HG03439 (cell line): ENCODE measurements at regions not wholly inside any gene's neighbourhood (a gene's known extent, or its start where the extent isn't known, plus 50 kb on each side); places are given as distances from the start of the nearest gene placed in this dataset.

ENCODE experiments used
- ATAC-seq: cut with Tn5 transposase; IDR thresholded peaks from one replicate; pipeline ENCODE4 v1.9.1; 2021; ENCODE audit warnings: mild to moderate bottlenecking, moderate library complexity; ENCODE audit not compliant: unreplicated experiment

DNA sequence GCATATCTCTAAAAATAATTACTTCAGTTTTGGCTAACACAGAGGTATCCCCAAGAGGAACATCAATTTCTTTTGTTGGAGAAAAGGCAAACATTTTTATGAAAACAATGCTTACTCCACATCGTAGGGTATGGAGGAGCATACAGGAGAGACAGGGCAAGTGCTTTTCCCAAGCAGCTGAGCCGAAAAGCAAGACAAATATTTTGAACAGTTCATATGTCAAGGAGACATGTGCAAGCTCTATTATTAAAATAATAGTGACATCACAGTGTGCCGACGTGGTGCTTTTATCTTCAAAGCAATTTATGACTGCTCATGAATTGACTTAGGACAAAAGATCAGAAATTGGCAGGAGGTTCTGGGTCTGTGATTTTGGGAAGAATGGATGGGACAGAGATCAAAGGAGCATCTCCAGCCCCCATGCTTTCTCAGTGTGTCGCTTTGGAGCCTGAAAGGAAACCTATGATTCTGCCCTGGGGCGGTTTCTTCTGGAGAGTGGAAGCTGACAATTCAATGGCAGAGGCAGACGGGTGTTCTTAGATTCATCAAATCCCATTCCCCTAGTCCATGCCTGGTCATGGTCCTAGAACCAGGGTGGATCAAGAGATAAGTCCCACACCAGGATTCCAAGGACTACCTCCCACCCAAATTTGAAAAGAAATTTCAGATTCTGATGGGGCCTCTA lies 97.1 kb downstream of the JCAD start:
- no peak for ATAC-seq

DNA sequence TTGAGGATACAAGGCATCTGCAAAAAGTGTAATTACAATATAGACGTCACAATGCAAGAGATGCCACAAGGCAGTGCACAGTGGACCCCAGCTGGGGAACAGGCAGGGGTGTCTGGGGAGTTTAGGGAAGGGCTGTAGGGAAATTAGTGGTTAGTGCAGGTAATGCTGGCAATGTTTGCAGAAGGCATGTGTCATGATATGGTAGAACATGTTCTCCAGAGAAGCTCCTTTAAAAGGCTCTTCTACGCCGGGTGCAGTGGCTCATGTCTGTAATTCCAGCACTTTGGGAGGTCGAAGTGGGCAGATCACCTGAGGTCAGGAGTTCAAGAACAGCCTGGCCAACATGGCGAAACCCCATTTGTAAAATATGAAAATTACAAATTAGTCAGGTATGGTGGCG lies 98.0 kb downstream of the JCAD start:
- no peak for ATAC-seq

- ATAC-seq: no peak
Measured at GRCh38 chr10:29960261-29960660, 99.1 kb downstream of the JCAD start.

GRCh38 chr10:29959586-29959985 lies 99.8 kb downstream of the JCAD start:
- no peak for ATAC-seq

DNA sequence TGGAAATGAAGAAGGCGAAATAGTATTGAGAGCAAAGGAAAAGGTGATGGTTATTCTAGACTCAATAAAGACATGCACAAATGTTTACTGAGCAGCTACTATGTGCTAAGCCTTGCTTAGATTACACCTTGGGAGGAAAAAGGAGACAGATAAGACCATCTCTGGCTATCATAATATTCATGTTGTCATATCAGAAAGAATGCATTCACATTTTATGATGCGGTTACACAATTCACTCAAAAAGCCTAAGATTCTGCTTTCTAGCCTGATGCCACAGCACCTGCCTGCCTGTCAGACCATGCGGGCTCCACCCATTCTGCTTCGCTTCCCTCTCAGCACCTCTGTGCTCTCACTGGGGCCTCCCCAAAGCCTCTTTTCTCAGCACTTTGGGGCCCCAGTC lies 100.9 kb downstream of the JCAD start:
- ATAC-seq: no peak

DNA sequence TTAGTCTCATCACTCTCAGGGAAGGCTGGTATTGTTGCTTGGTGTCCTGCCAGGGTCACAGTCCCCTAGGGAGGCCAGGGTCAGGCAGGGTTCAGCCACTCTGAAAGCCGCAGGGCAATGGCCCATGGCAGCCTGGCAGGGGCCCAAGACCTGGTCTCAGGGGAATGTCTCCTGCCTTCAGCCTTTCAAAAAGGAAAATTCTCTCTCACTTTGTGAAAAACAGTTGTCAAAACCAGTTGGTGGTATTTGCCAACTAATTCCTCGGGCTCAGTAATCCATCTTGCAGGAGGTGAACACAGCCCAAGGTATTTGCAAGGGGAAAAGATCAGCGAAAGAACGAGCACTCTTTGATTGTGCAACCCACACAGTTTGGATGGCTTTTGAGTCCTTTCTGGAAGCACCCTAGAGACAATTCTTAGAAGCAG lies 101.5 kb downstream of the JCAD start:
- no peak for ATAC-seq

- ATAC-seq: no peak
Measured at GRCh38 chr10:29957236-29957635, 102.2 kb downstream of the JCAD start.

GRCh38 chr10:29956335-29956924 lies 103.0 kb downstream of the JCAD start:
- no peak for ATAC-seq

DNA sequence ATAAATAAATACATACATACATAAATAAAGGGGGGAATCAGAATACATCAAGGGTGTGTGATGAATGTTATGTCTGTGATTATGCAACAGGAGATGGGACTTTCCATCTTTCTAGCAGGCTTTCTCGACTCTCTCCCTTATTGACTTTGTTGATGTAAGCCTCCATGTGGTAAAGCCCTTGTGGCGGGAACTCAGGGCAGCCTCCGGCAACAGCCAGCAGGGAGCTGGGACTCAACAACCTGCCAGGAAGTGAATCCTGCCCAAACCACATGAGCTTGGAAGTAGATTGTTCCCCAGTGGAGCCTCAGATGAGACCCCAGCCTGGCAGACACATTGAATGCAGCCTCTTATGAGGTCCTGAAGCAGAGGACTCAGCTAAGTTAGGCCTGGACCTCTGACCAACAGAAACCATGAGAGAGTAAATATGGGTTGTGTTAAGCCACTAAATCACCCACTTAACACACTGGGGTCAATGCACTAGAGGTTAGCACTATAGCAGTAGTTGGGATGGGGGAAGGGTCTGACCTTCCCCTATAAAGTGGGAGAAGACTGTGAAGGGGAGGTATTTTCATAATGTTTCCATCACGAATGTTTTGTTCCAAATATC lies 104.0 kb downstream of the JCAD start:
- ATAC-seq: no peak

DNA sequence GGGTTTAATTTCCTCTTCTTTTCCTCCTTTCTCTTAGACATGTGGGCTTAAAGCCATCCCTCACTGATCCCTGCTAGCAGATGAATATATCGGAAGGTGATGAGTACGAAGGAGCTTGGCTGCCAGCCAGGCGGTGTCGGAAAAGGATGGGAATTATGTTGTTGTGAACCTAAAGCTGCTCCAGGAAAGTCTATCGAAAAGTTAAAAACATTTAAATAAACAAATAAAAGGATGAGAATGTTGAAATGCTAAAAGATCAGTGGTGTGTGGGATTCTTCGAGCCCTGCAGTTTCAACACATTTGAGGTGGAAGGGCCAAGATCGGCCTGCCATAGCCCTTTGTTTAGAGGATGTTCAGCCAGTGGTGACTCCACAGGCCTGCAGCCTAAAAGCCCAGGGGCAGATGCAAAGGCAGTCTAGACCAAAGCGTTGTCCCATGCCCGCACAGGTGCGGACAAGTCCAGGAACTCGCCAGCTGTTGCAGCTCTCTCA lies 107.9 kb downstream of the JCAD start:
- no peak for ATAC-seq

DNA sequence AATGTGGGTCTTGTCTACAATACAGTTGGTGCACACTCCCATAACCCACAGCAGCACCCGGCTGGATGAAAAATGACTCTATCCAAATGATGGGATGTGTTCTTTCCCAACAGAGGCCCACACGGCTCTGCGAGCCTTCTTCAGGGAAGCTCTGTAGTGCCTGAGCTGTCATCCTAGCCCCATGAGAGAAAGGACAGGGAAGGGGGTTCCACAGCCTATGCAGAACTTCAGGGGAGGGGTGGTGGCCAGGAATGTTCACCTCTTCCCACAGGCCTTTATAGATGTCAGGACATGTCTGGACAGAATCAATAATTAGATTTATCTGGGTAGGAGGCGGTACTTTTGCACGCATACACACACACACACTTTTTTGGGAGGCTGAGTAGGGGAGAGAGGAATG lies 109.0 kb downstream of the JCAD start:
- ATAC-seq: no peak

GRCh38 chr10:29949411-29950011 lies 109.9 kb downstream of the JCAD start:
- ATAC-seq: no peak

DNA sequence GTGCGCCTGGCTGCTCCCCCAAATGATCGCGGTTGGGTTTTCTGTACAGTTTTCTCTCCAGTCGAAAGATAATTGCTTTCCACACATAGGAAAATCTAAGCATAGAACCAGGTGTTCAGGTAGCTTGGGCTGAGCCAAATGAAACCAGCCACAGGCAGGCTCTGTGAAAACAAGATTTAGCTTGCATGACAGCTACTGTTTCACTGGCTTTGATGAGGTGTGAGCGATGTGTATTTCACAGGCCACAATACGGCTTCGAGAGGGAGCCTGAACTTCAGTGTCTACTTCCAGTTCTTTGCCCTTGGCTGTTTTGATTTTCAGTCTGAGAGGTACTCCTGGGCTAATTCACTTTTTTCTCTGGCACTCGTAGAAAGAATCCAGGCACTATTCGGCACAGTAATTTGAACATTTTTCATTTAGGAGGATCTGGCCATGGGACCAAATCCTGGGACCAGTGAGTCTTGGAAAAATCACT lies 110.5 kb downstream of the JCAD start:
- ATAC-seq: no peak

DNA sequence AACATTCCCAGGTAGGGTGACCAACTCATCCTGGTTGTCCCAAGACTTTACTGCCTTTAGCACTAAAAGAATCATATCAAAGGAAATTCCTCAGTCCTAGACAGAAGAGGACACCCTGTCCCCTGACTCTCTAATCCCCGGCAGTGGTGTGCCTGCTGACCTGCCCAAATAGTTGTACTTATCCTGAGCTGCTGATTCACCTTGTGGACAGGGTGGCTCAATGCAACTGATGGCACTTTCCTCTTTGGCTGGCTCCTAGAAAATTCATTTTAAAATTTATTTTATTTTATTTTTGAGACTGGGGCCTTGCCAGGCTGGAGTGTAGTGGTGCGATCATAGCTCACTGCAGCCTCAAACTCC lies 111.7 kb downstream of the JCAD start:
- ATAC-seq: no peak

- no peak for ATAC-seq
Measured at GRCh38 chr10:29946953-29947700, 112.3 kb downstream of the JCAD start.

DNA sequence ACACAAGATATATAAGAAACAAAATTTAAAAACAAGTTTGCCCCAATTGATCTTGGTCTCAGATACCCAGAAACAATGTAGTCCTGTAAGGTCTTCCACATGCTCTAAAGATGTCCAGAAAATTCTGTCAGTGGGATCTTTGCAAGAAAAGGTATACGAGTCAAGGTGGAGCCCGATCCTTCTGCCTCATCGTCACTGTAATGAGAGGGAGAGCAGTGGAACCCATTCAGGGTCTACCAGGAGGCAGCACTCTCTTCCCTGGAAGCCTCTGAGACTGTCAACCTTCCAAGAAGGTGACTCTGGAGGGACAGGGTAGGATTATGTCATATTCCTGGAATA lies 112.8 kb downstream of the JCAD start:
- no peak for ATAC-seq

DNA sequence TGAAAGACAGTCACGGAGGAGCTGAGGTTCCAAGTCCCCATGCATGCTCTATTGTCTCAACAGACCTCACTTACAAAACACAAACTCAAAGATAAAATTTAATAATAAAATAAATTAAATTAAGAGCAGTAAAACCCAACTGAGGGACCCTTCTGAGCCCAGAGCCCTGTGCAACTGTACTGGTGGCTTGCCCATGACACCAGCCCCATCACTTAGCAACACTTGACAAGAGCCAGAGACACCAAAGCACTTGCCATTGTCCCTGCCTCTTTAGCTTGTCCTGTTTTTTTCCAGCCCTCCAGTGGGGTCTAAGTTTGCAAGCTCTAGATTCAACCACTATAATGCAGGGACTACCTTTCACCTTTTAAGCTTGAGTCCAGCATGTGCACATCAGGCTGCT lies 117.9 kb downstream of the JCAD start:
- ATAC-seq: no peak

DNA sequence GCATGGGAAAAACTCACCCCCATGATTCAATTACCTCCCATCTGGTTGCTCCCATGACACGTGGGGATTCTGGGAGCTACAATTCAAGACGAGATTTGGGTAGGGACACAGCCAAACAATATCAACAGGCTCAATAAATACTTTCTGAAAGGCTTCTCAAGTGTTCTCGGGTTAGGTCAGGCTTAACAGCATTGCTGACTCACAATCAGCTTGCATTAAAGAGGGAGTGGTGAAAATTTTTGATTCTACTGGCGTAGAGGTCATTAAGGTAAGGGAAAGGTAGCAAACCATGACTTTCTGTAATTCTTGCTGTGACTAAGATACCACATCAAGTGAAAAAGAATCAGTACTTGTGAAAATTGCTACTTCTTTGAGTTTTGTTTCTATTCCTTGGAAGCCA lies 126.4 kb downstream of the JCAD start:
- ATAC-seq: no peak

DNA sequence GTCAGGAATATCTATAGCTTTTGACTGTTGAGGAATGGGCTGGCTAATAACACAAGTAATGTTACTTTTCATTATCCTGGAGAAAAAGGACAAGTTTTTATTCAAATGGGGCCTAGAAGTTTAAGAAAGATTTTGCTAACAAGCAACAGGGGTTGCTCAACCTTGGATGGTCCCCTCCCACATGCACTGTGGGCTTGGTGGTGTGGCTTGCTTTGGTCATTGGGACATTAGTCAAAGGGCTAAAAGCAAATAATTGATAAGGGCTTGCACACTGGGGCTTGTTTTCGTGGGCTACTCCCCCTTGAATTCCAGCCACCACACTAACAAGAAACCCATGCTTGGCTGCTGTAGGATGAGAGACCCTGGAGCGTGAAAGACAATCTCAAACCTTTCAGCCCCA lies 127.6 kb downstream of the JCAD start:
- no peak for ATAC-seq

DNA sequence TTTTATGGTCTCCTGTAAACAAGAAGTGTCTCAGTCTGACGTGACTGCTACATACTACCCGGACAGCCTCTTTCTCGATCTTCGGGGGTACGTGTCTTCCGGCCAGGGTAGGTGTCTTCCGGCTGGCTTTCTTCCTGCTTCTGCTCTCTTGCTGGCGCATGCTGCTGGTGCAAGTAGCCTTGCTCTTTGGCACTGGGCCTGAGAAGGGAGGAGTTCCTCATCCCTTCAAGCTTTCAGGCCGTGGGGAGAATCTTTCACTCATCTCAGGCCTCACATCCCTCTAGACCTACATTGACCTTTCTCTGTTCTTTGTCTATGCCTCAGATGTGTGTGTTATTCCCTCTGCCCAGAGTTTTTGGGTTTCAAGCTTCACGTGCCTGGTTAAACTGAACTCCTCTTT lies 130.4 kb downstream of the JCAD start:
- ATAC-seq: no peak

GRCh38 chr10:29926693-29927048 lies 132.7 kb downstream of the JCAD start:
- ATAC-seq: no peak
